GM21515 (cell line): ENCODE measurements at regions not wholly inside any gene's neighbourhood (a gene's known extent, or its start where the extent isn't known, plus 50 kb on each side); places are given as distances from the start of the nearest gene placed in this dataset.
"Not testable (repeated sequence)": the region's sequence is repeated elsewhere in the genome, so short reads cannot be mapped to it uniquely, and the experiment has no call there.

Experiments used
- ATAC-seq: cut with Tn5 transposase; IDR thresholded peaks from one replicate; pipeline ENCODE4 v1.9.1; 2021; ENCODE audit not compliant: unreplicated experiment

DNA sequence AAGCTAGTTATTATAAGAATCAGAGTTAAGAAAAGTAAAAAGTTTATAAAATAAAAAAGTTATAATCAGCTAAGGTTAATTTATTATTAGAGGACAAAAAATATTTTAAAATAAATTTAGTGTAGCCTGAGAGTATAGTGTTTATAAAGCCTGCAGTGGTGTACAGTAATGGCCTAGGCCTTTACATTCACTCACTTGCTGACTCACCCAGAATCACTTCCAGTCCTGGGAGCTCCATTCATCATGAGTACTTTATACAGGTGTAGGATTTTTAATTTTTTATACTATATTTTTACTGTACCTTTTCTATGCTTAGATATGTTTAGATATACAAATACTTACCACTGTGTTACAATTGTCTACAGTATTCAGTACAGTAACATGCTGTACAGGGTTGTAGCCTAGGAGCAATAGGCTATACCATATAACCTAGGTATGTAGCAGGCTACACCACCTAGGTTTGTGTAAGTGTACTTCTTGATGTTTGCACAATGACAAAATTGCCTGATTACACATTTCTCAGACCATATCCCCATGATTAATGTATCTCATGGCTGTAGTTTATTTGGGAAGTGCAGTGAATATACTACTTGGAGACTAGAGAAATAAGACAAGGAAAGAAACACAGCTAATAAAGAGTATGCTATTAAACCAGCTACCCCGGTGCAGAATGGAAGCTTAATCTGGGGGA, 101.9 kb upstream of the GALNT15 start:
- ATAC-seq: no peak

DNA sequence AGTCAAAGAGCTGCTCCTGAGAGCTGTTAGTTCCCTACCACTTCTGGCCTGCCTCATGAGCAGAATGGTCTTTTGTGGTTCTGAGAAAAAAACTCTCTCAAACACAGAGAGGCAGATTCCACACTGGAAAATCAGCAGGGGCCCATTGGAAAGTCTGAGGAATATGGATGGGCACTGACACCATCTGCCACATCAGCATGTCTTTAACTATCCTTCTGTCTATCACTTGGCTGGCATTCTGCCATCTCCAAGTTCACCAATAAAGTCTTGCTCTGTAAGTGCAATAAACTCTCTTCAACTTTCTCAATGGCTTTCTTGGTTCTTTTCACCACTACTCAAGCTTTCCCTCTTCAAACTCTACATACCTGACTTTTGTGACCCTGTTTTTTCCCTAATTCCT, 101.3 kb upstream of the GALNT15 start:
- ATAC-seq: no peak

DNA sequence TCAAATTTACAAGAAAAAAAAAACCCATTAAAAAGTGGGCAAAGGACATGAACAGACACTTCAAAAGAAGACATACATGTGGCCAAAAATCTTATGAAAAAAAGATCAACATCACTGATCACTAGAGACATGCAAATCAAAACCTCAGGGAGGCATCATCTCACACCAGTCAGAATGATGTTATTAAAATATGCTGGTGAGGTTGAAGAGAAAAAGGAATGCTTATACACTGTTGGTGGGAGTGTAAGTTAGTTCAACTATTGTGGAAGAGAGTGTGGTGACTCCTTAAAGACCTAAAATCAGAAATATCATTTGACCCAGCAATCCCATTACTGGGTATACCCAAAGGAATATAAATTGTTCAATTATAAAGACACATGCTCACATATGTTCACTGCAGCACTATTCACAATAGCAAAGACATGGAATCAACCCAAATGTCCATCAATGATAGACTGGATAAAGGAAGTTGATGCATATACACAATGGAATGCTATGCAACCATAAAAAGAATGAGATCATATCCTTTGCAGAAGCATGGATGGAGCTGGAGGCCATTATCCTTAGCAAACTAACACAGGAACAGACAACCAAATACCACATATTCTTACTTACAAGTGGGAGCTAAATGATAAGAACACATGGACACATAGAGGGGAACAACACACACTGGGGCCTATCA, 100.3 kb upstream of the GALNT15 start:
- not testable (repeated sequence) for ATAC-seq

DNA sequence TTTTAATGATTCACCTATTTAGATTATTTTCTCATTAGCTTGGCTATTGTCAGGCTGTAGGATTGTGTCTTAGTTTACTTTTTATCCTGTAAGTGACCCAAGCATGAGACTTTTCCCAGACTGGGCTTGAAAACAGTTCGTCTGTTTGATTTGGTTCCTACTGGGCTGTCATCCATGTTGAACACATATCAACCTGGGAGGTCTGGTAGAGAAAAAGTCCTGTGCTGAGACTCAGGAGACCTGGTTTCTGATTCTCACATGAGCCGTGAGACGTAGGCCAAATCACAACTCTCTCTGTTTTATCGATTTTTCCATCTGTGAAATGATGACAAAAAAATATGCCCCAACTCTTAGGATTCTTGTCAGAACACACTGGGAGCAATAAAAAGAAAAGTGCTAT, 98.8 kb upstream of the GALNT15 start:
- no peak for ATAC-seq

GRCh38 chr3:16076564-16076963, 97.9 kb upstream of the GALNT15 start:
- no peak for ATAC-seq

- ATAC-seq: not testable (repeated sequence)
These were observed 97.3 kb upstream of the GALNT15 start for GRCh38 chr3:16077146-16077545.

DNA sequence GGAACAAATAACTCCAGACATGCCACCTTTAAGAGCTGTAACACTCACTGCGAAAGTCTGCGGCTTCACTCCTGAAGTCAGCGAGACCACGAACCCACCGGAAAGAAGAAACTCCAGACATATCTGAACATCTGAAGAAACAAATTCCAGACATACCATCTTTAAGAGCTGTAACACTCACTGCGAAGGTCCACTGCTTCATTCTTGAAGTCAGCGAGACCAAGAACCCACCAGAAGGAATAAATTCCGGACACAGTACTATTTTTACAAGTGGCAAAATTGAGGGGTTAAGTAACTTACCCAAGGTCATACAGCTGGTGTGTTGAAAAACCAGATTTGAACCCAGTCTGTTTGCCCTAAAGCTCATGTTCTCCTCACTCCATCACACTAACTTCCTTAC, 96.8 kb upstream of the GALNT15 start:
- not testable (repeated sequence) for ATAC-seq

DNA sequence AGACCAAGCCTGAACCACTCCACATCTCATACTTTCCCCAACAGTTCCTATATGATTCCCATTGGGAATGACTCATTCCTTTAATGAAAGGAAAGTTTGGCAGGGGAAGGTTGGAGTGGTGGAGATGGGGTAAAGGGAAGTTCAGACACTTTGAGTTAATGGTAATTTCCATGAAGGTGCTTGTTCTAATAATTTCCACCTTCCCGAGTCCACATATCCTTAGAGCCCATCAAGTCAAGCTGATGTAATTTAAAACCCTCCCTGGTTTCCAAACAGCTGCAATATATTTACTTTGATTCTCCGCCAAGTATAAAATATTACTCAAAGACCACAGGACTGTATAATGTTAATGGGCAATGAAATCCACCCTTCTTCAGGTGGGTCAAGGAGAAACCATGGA, 95.0 kb upstream of the GALNT15 start:
- ATAC-seq: no peak

GRCh38 chr3:16081661-16082060, 92.8 kb upstream of the GALNT15 start:
- no peak for ATAC-seq

DNA sequence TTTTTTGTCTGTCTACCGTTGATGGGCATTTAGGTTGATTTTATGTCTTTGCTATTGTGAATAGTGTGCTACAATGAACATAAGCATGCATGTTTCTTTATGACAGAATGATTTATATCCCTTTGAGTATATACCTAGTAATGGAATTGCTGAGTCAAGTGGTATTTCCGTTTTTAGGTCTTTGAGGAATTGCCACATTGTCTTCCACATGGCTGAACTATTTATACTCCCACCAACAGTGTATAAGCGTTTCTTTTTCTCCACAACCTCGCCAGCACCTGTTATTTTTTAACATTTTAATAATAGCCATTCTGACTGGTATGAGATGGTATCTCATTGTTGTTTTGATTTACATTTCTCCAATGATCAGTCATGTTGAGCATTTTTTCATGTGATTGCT, 89.6 kb upstream of the GALNT15 start:
- no peak for ATAC-seq

DNA sequence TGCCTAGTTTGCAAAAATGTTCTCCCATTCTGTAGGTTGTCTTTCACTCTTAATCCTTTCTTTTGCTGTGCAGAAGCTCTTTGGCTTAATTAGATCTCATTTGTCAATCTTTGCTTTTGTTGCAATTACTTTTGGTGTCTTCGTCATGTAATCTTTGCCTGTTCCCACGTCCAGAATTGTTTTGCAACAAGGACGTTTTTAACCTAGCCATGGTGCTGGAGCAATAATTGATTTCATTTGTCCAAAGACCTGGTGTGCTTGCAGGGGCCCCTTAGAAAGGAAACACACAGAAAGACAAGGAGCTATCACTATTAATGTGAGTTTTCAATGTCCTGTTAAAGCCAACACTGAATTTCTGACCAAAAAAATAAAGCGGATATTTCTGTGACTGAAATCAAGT, 89.1 kb upstream of the GALNT15 start:
- no peak for ATAC-seq

GRCh38 chr3:16085884-16086608, 88.4 kb upstream of the GALNT15 start:
- no peak for ATAC-seq

DNA sequence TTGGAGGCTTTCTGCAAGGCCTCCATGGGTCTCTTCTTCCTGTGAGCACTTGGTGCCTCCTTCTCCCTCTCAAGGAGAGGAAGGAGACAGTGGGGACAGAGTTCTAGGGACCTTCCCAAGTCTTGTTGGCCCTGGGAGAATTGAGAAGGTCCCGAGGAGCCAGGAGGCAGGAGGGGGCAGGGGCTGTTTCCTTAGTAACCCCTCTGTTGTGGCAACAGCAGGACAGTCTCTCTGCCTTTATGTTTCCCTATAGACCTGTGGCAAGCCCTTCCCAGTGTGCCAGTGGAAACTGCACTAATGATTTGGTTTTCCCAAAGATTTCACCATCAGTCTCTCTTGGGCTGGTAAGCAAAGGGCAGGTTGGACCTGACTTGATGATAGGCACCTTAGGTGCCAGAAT, 87.8 kb upstream of the GALNT15 start:
- ATAC-seq: no peak

GRCh38 chr3:16088496-16088895, 86.0 kb upstream of the GALNT15 start:
- no peak for ATAC-seq

GRCh38 chr3:16089521-16089920, 85.0 kb upstream of the GALNT15 start:
- ATAC-seq: no peak

DNA sequence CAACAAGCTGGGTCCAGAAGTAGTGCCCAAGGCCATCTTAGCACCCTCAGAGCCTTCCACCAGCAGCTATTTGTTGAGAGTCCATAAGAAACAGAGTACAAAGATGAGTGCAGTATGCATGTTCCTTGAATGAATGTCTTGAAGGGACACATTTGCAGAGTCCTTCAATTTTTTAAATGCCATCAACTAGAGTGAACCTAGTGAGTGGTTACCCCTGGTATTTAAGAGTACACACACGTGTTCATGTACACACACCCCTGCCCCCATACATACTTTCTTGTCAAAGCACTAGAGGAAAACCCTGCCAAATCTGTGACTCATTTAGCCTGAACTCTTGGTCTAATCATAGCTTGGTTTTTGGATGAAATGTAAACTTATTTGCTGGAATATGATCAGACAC, 84.5 kb upstream of the GALNT15 start:
- ATAC-seq: no peak

- no peak for ATAC-seq
These were observed 83.8 kb upstream of the GALNT15 start for GRCh38 chr3:16090706-16091105.

DNA sequence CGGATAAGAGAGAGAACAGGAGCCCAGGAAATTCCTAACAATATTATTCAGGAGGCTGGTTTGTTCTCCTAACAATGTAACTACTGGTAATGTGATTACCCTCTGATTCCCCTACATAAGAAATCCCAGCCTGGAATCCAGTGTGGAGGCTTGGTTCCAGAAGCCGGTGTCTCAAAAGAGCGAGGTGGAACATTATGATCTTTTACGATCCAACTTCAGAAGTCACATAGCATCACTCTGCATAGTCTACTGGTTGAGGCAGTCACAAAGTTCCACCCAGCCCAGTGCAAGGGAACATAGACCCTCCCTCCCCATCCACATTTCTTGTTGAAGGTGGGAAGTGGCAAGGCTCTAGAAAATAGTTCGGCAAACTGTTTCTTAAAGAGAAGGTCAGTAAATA, 81.6 kb upstream of the GALNT15 start:
- no peak for ATAC-seq

DNA sequence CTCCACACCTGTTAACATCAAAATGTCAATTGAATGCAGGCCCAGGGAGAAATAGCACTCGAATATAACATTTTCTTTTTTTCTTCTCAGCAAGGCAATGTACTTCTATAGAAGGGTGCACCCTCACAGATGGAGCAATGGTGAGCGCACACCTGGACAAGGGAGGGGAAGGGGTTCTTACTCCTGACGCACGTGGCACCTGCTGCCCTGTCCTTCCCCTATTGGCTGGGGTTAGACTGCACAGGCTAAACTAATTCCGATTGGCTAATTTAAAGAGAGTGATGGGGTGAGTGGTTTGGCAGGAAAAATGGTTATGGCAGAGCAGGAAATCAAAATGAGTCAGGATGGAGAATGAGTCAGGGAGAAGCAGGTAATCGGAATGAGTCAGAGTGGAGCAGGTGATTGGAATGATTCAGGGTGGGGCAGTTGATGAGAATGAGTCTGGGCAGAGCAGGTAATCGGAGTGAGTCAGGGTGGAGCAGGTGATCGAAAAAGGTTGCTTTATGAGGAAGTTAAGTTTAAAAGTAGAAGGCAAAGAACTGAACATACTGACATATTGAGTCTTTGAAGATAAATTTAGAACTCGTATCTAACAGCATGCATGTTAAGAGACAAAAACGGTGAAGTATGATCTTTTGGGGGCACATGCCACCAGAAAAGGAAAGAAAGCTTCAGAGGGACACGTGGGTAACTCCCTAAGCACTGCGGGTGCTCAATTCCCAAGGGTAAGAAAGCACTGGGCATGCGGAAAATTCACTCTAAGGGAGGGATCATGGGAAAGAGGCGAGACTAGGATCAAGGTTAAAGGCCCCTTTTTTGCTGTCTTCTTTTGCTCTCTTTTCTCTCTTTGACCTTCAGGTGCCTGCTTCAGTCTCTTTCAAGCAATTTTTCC, 72.9 kb upstream of the GALNT15 start:
- ATAC-seq: no peak

- ATAC-seq: no peak
These were observed 72.3 kb upstream of the GALNT15 start for GRCh38 chr3:16102187-16102561.

GRCh38 chr3:16102905-16103364, 71.5 kb upstream of the GALNT15 start:
- no peak for ATAC-seq
